GM12878 (cell line): ENCODE measurements at regions not wholly inside any gene's neighbourhood (a gene's known extent, or its start where the extent isn't known, plus 50 kb on each side); places are given as distances from the start of the nearest gene placed in this dataset.

ENCODE experiments used
- ATAC-seq: fragments of 200-7000 bp; cut with Tn5 transposase; 3 replicates; pipeline ENCODE4 v1.9.1; 2020; ENCODE audit warnings: mild to moderate bottlenecking, moderate library complexity
- BruUV-seq: library from RNA; stranded (reverse); fragments of 400-500 nt; replicated peaks from 2 replicates; lab custom pipeline; 2021; lab: Mats Ljungman, UMichigan
- CTCF ChIA-PET: fragments of 300-600 bp; sonication (Branson Sonifier 250); formaldehyde crosslinking; extraction: SDS; loops from one replicate; lab custom pipeline; 2021; ENCODE audit warnings: inconsistent platforms; lab: Yijun Ruan, JAX
- POLR2A ChIA-PET: fragments of 350-600 bp; formaldehyde crosslinking; extraction: SDS; loops from one replicate; lab custom pipeline; 2021; ENCODE audit warnings: inconsistent platforms; lab: Charles Lee
- RAD21 ChIA-PET: fragments of 300-600 bp; sonication (Branson Sonifier 250); formaldehyde crosslinking; loops from one replicate; lab custom pipeline; 2023; ENCODE audit warnings: antibody characterized with exemption; ENCODE audit not compliant: unreplicated experiment; lab: Charles Lee
- SMC1A ChIA-PET: fragments of 300-600 bp; sonication (Branson Sonifier 250); formaldehyde crosslinking; loops from one replicate; lab custom pipeline; 2023; ENCODE audit not compliant: unreplicated experiment, uncharacterized antibody; lab: Charles Lee
- DNase-seq: peaks from one replicate; pipeline ENCODE4 v3.0.0-alpha.2; 2011; ENCODE audit warnings: low read depth, low spot score
- FAIRE-seq: peaks from 3 replicates; lab custom pipeline; 2011; peaks lifted over from hg19 to GRCh38; lab: Jason Lieb, UNC
- H2AFZ ChIP-seq: 2 replicates; pipeline ENCODE4 v1.6.0; 2011; ENCODE audit warnings: low read depth, low read length, control low read depth; ENCODE audit not compliant: control insufficient read depth
- H3K27ac ChIP-seq: 2 replicates; pipeline ENCODE4 v1.5.1; 2011; ENCODE audit warnings: control low read depth; ENCODE audit not compliant: control insufficient read depth, insufficient read depth
- H3K27me3 ChIP-seq, 2 experiments: replicated peaks in 1 of 2; 2 replicates each; pipeline versions ENCODE4 v1.6.0 to v1.6.1; 2011; ENCODE audit warnings: low read length in 1 of 2; ENCODE audit not compliant: control insufficient read depth in 2 of 2, insufficient read depth in 2 of 2
- H3K36me3 ChIP-seq, 2 experiments: 2 replicates each; pipeline ENCODE4 v1.5.1; 2011; ENCODE audit warnings: low read length in 1 of 2; ENCODE audit not compliant: control insufficient read depth in 2 of 2, insufficient read depth in 2 of 2
- H3K4me1 ChIP-seq: 2 replicates; pipeline ENCODE4 v1.6.1; 2011; ENCODE audit warnings: mild to moderate bottlenecking, low read length, moderate library complexity, mixed read lengths; ENCODE audit not compliant: control insufficient read depth, insufficient read depth
- H3K4me2 ChIP-seq: 2 replicates; pipeline ENCODE4 v1.6.0; 2011; ENCODE audit warnings: control low read depth; ENCODE audit not compliant: control insufficient read depth, insufficient read depth
- H3K4me3 ChIP-seq: fragments of 200-600 bp; sonication (generic); 2 replicates; pipeline ENCODE4 v1.5.1; 2016
- H3K79me2 ChIP-seq: 2 replicates; pipeline ENCODE4 v1.6.0; 2011; ENCODE audit warnings: low read length; ENCODE audit not compliant: control insufficient read depth, insufficient read depth
- H3K9ac ChIP-seq: 2 replicates; pipeline ENCODE4 v1.8.0; 2011; ENCODE audit warnings: low read length, control low read depth, mixed read lengths; ENCODE audit not compliant: control insufficient read depth, insufficient read depth
- H3K9me3 ChIP-seq: replicated peaks from 3 replicates; pipeline ENCODE4 v1.5.1; 2011; ENCODE audit warnings: mild to moderate bottlenecking, low read length; ENCODE audit not compliant: control insufficient read depth, insufficient read depth
- H4K20me1 ChIP-seq: 2 replicates; pipeline ENCODE4 v1.6.0; 2011; ENCODE audit not compliant: control insufficient read depth, insufficient read depth
- BACH1 ChIP-seq: fragments of 450-650 bp; IDR thresholded peaks from 2 replicates; pipeline ENCODE4 v1.6.1; 2017; ENCODE audit warnings: mild to moderate bottlenecking, borderline replicate concordance
- BRCA1 ChIP-seq: IDR thresholded peaks from 2 replicates; pipeline ENCODE4 v1.6.1; 2011; ENCODE audit warnings: low read depth, low read length, improper control_type of control experiment
- CEBPB ChIP-seq, 2 experiments: fragments of 150-350 bp in 1 of 2; IDR thresholded peaks; 2 replicates each; pipeline ENCODE4 v1.6.1; 2012 to 2014; ENCODE audit warnings: low read depth in 2 of 2, low read length in 2 of 2, borderline replicate concordance in 1 of 2, inconsistent platforms in 1 of 2
- CHD4 ChIP-seq: fragments of 200-600 bp; sonication (generic); IDR thresholded peaks from 2 replicates; pipeline ENCODE4 v1.6.1; 2016; ENCODE audit warnings: mild to moderate bottlenecking
- CTCF ChIP-seq, 3 experiments: IDR thresholded peaks in 2 of 3; conservative IDR thresholded peaks in 1 of 3; 2 replicates each; pipeline ENCODE4 v1.5.1; 2011; ENCODE audit warnings: low read depth in 3 of 3, low read length in 3 of 3, mild to moderate bottlenecking in 3 of 3, control low read depth in 2 of 3, moderate library complexity in 2 of 3, inconsistent platforms in 1 of 3, mixed read lengths in 1 of 3; ENCODE audit not compliant: control insufficient read depth in 2 of 3, insufficient read depth in 1 of 3; ENCODE audit errors: extremely low read depth in 1 of 3
- HSF1 ChIP-seq: fragments of 150-350 bp; IDR thresholded peaks from 2 replicates; pipeline ENCODE4 v1.6.1; 2014; ENCODE audit warnings: mild to moderate bottlenecking, low read depth, low read length
- NR2C1 ChIP-seq: fragments of 450-650 bp; IDR thresholded peaks from 2 replicates; pipeline ENCODE4 v1.6.1; 2017; ENCODE audit warnings: antibody characterized with exemption, mild to moderate bottlenecking, moderate library complexity
- POLR2AphosphoS2 ChIP-seq: IDR thresholded peaks from 2 replicates; pipeline ENCODE4 v1.6.1; 2011; ENCODE audit warnings: low read depth, mild to moderate bottlenecking, low read length, improper control_type of control experiment, moderate library complexity
- POU2F2 ChIP-seq: IDR thresholded peaks from 3 replicates; pipeline ENCODE4 v1.6.1; 2011; ENCODE audit warnings: low read depth, mild to moderate bottlenecking, low read length, borderline replicate concordance
- REST ChIP-seq: IDR thresholded peaks from 2 replicates; pipeline ENCODE4 v1.6.1; 2012; ENCODE audit warnings: mild to moderate bottlenecking, low read depth, low read length
- SMAD5 ChIP-seq: IDR thresholded peaks from 2 replicates; pipeline ENCODE4 v1.6.1; 2016; ENCODE audit warnings: antibody characterized with exemption, low read depth
- SRF ChIP-seq, 2 experiments: IDR thresholded peaks; 2 replicates each; pipeline ENCODE4 v1.6.1; 2011; ENCODE audit warnings: low read depth in 2 of 2, low read length in 2 of 2, mild to moderate bottlenecking in 1 of 2, moderate library complexity in 1 of 2
- TCF7 ChIP-seq: IDR thresholded peaks from 2 replicates; pipeline ENCODE4 v1.6.1; 2014; ENCODE audit warnings: antibody characterized with exemption, borderline replicate concordance
- ZNF217 ChIP-seq: fragments of 450-650 bp; IDR thresholded peaks from 2 replicates; pipeline ENCODE4 v1.6.1; 2017; ENCODE audit warnings: antibody characterized with exemption, mild to moderate bottlenecking
- ZNF687 ChIP-seq: fragments of 450-650 bp; IDR thresholded peaks from 2 replicates; pipeline ENCODE4 v1.6.1; 2017; ENCODE audit warnings: mild to moderate bottlenecking, moderate library complexity
- WGBS: methylation state at CpG from one replicate; pipeline ENCODE4 v1.1.6; 2016; ENCODE audit warnings: low lambda C conversion rate; ENCODE audit not compliant: insufficient replicate concordance, insufficient coverage; ENCODE audit errors: missing lambda C conversion rate; 5-methylcytosine and 5-hydroxymethylcytosine counted together
- in situ Hi-C: fragments of 300-500 bp; cut with MboI; formaldehyde crosslinking; loops from 9 replicates; pipeline ENCODE4 v1.14.3; 2018; ENCODE audit warnings: mixed read lengths
- intact Hi-C: fragments of 100-400 bp; cut with micrococcal nuclease; formaldehyde crosslinking; loops from one replicate; pipeline ENCODE4 v1.14.2; 2022; ENCODE audit not compliant: unreplicated experiment

GRCh38 chr5:27590503-27590902, 552.1 kb upstream of the CDH9 start:
- Histone ChIP-seq H3K79me2 (no peaks in the 10 kb centered on the region), H3K27ac (no peak overlapping the region), H3K9me3 (no peaks in the 10 kb centered on the region), H4K20me1 (no peaks in the 10 kb centered on the region), H3K4me1 (no peaks in the 10 kb centered on the region), H3K4me3 (no peak overlapping the region), H3K4me2 (no peak overlapping the region), H3K9ac (no peak overlapping the region), H3K27me3 (no peaks in the 10 kb centered on the region), H2AFZ (no peak overlapping the region), H3K36me3 (no peaks in the 10 kb centered on the region)
- FAIRE-seq (no peak), DNase-seq (no peak), ATAC-seq (no peak)
- intact Hi-C loops, result no loop called here
- POLR2A ChIA-PET, result no interaction called here
- SMC1A ChIA-PET, result interaction anchor here (0.9 to 1.1 kb wide), 2 partner anchors 15 to 24 kb away, joined by 3 read pairs; no protein-coding TSS in a partner anchor
- CTCF ChIA-PET, result no interaction called here
- RAD21 ChIA-PET, result no interaction called here
- WGBS, result 66% methylated on average over 6 of the region's 6 CpGs
- no TSS peak for BruUV-seq
- in situ Hi-C loops, result no loop called here
- TF ChIP-seq SRF (IDR thresholded peaks at IDR 0.05; ENCODE audit: low read depth in 2 of 2, low read length in 2 of 2) (no peak), NR2C1 (no peak), HSF1 (no peak), SMAD5 (no peak), POU2F2 (no peak), ZNF687 (no peak), CTCF (IDR thresholded peaks at IDR 0.05 in 2 of 3, conservative IDR thresholded peaks at IDR 0.05 in 1 of 3; ENCODE audit: control insufficient read depth in 2 of 3, extremely low read depth in 1 of 3, insufficient read depth in 1 of 3, low read depth in 3 of 3, low read length in 3 of 3) (no peak), ZNF217 (no peak), REST (no peak), BRCA1 (no peak), BACH1 (no peak), CHD4 (no peak), CEBPB (IDR thresholded peaks at IDR 0.05; ENCODE audit: borderline replicate concordance in 1 of 2, low read depth in 2 of 2, low read length in 2 of 2) (no peak), POLR2AphosphoS2 (no peak), TCF7 (no peak)
